ENCODE measurements at regions not wholly inside any gene's neighbourhood (a gene's known extent, or its start where the extent isn't known, plus 50 kb on each side); places are given as distances from the start of the nearest gene placed in this dataset.

GRCh38 chr11:69358398-69359020 lies 64.6 kb downstream of the MYEOV start:
- peaks cover 4% of the 10 kb centered on the region for H3K9me3 Mint-ChIP-seq
- H3K4me1 Mint-ChIP-seq (ENCODE audit: low read depth): no peaks in the 10 kb centered on the region
- H3K27ac Mint-ChIP-seq: no peak overlapping the region
- H3K4me3 Mint-ChIP-seq: no peak overlapping the region
- H3K36me3 Mint-ChIP-seq (ENCODE audit: low read depth): no peaks in the 10 kb centered on the region
- H3K27me3 Mint-ChIP-seq (ENCODE audit: low read depth): peaks cover 3% of the 10 kb centered on the region

GRCh38 chr11:69359735-69360480 lies 66.0 kb downstream of the MYEOV start:
- Mint-ChIP-seq H3K4me3 (no peak overlapping the region), H3K27me3 (ENCODE audit: low read depth) (peaks cover 7% of the 10 kb centered on the region), H3K9me3 (peaks cover 4% of the 10 kb centered on the region), H3K4me1 (ENCODE audit: low read depth) (no peaks in the 10 kb centered on the region), H3K27ac (no peak overlapping the region), H3K36me3 (ENCODE audit: low read depth) (no peaks in the 10 kb centered on the region)

- Mint-ChIP-seq H3K36me3 (ENCODE audit: low read depth) (no peaks in the 10 kb centered on the region), H3K4me3 (no peak overlapping the region), H3K4me1 (ENCODE audit: low read depth) (no peaks in the 10 kb centered on the region)
These were observed 66.7 kb downstream of the MYEOV start for GRCh38 chr11:69360606-69361005.

GRCh38 chr11:69361048-69361447 lies 67.1 kb downstream of the MYEOV start:
- Mint-ChIP-seq H3K27ac (no peak overlapping the region), H3K36me3 (ENCODE audit: low read depth) (no peaks in the 10 kb centered on the region), H3K27me3 (ENCODE audit: low read depth) (peaks cover 7% of the 10 kb centered on the region), H3K4me3 (no peak overlapping the region), H3K4me1 (ENCODE audit: low read depth) (no peaks in the 10 kb centered on the region), H3K9me3 (peaks cover 4% of the 10 kb centered on the region)

More at GRCh38 chr11:69360606-69361005, 66.7 kb downstream of the MYEOV start:
- Mint-ChIP-seq H3K9me3 (peaks cover 4% of the 10 kb centered on the region), H3K27me3 (ENCODE audit: low read depth) (peaks cover 7% of the 10 kb centered on the region), H3K27ac (no peak overlapping the region)

- no peaks in the 10 kb centered on the region for H3K36me3 Mint-ChIP-seq (ENCODE audit: low read depth)
- peaks cover 4% of the 10 kb centered on the region for H3K9me3 Mint-ChIP-seq
- H3K27ac Mint-ChIP-seq: no peak overlapping the region
- H3K4me1 Mint-ChIP-seq (ENCODE audit: low read depth): no peaks in the 10 kb centered on the region
- H3K4me3 Mint-ChIP-seq: no peak overlapping the region
- peaks cover 7% of the 10 kb centered on the region for H3K27me3 Mint-ChIP-seq (ENCODE audit: low read depth)
These were observed 67.5 kb downstream of the MYEOV start for GRCh38 chr11:69361466-69361865.

- peaks cover 4% of the 10 kb centered on the region for H3K9me3 Mint-ChIP-seq
- H3K4me1 Mint-ChIP-seq (ENCODE audit: low read depth): no peaks in the 10 kb centered on the region
- H3K27ac Mint-ChIP-seq: no peak overlapping the region
- H3K27me3 Mint-ChIP-seq (ENCODE audit: low read depth): peaks cover 7% of the 10 kb centered on the region
- H3K36me3 Mint-ChIP-seq (ENCODE audit: low read depth): no peaks in the 10 kb centered on the region
- H3K4me3 Mint-ChIP-seq: no peak overlapping the region
These were observed 68.4 kb downstream of the MYEOV start for GRCh38 chr11:69362315-69362714.

- Mint-ChIP-seq H3K27me3 (ENCODE audit: low read depth) (peaks cover 11% of the 10 kb centered on the region), H3K27ac (no peak overlapping the region), H3K4me3 (no peak overlapping the region)
These were observed 71.0 kb downstream of the MYEOV start for GRCh38 chr11:69364921-69365320.

GRCh38 chr11:69365558-69365957 lies 71.6 kb downstream of the MYEOV start:
- Mint-ChIP-seq H3K27me3 (ENCODE audit: low read depth) (peaks cover 11% of the 10 kb centered on the region), H3K4me1 (ENCODE audit: low read depth) (no peaks in the 10 kb centered on the region), H3K9me3 (no peaks in the 10 kb centered on the region), H3K4me3 (no peak overlapping the region), H3K36me3 (ENCODE audit: low read depth) (no peaks in the 10 kb centered on the region), H3K27ac (no peak overlapping the region)

More at GRCh38 chr11:69364921-69365320, 71.0 kb downstream of the MYEOV start:
- Mint-ChIP-seq H3K9me3 (no peaks in the 10 kb centered on the region), H3K4me1 (ENCODE audit: low read depth) (no peaks in the 10 kb centered on the region), H3K36me3 (ENCODE audit: low read depth) (no peaks in the 10 kb centered on the region)

- Mint-ChIP-seq H3K27ac (no peak overlapping the region), H3K4me1 (ENCODE audit: low read depth) (no peaks in the 10 kb centered on the region), H3K4me3 (no peak overlapping the region), H3K9me3 (no peaks in the 10 kb centered on the region), H3K36me3 (ENCODE audit: low read depth) (no peaks in the 10 kb centered on the region), H3K27me3 (ENCODE audit: low read depth) (peaks cover 7% of the 10 kb centered on the region)
These were observed 72.6 kb downstream of the MYEOV start for GRCh38 chr11:69366591-69366990.

GRCh38 chr11:69367211-69367964 lies 73.4 kb downstream of the MYEOV start:
- no peaks in the 10 kb centered on the region for H3K9me3 Mint-ChIP-seq
- H3K4me3 Mint-ChIP-seq: no peak overlapping the region
- H3K27ac Mint-ChIP-seq: no peak overlapping the region
- no peaks in the 10 kb centered on the region for H3K4me1 Mint-ChIP-seq (ENCODE audit: low read depth)
- H3K27me3 Mint-ChIP-seq (ENCODE audit: low read depth): peaks cover 7% of the 10 kb centered on the region
- no peaks in the 10 kb centered on the region for H3K36me3 Mint-ChIP-seq (ENCODE audit: low read depth)

GRCh38 chr11:69368119-69368880 lies 74.3 kb downstream of the MYEOV start:
- no peak overlapping the region for H3K4me3 Mint-ChIP-seq
- H3K4me1 Mint-ChIP-seq (ENCODE audit: low read depth): no peaks in the 10 kb centered on the region
- H3K27me3 Mint-ChIP-seq (ENCODE audit: low read depth): peaks cover 7% of the 10 kb centered on the region
- no peak overlapping the region for H3K27ac Mint-ChIP-seq
- no peaks in the 10 kb centered on the region for H3K9me3 Mint-ChIP-seq
- H3K36me3 Mint-ChIP-seq (ENCODE audit: low read depth): no peaks in the 10 kb centered on the region

GRCh38 chr11:69369210-69369825 lies 75.4 kb downstream of the MYEOV start:
- Mint-ChIP-seq H3K27ac (no peak overlapping the region), H3K36me3 (ENCODE audit: low read depth) (no peaks in the 10 kb centered on the region), H3K9me3 (no peaks in the 10 kb centered on the region), H3K27me3 (ENCODE audit: low read depth) (peaks cover 7% of the 10 kb centered on the region), H3K4me3 (no peak overlapping the region), H3K4me1 (ENCODE audit: low read depth) (no peaks in the 10 kb centered on the region)

GRCh38 chr11:69369945-69370344 lies 76.0 kb downstream of the MYEOV start:
- H3K27ac Mint-ChIP-seq: no peak overlapping the region
- H3K4me3 Mint-ChIP-seq: no peak overlapping the region
- H3K4me1 Mint-ChIP-seq (ENCODE audit: low read depth): no peaks in the 10 kb centered on the region
- H3K27me3 Mint-ChIP-seq (ENCODE audit: low read depth): peaks cover 3% of the 10 kb centered on the region
- no peaks in the 10 kb centered on the region for H3K9me3 Mint-ChIP-seq
- no peaks in the 10 kb centered on the region for H3K36me3 Mint-ChIP-seq (ENCODE audit: low read depth)

Data from T-helper 1 cell treated with Interleukin-12 subunit alpha and Interleukin-12 subunit beta and Interleukin-4 antibody, amounts not matched to agents 30 μg/mL and 1 μg/mL, for 36 hours (primary cell).